Glomerular endothelial cell (primary cell): ENCODE measurements at regions not wholly inside any gene's neighbourhood (a gene's known extent, or its start where the extent isn't known, plus 50 kb on each side); places are given as distances from the start of the nearest gene placed in this dataset.
"Not testable (repeated sequence)": the region's sequence is repeated elsewhere in the genome, so short reads cannot be mapped to it uniquely, and the experiment has no call there.

Experiments used
- DNase-seq: peaks from one replicate; pipeline ENCODE4 v3.0.0-alpha.2; 2011; ENCODE audit warnings: low read depth, low spot score; ENCODE audit errors: extremely low read depth

DNA sequence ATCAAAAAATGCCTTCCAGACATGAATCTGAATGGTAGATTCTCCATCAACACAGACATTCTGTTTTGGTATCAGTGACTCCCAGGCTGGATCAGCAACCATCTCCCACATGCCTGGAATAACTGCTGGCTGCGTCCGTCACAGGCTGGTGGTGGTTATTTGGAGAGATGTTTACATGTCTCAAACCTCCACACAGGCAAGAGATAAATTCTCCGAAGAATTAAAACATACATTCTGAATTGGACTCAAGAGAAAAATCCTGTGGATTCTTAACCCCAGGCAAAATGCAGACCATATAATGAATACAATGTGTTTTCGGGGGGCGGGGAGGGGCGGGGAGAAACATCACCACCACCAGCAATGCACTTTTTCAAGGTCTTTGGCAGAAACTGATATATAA lies 108.2 kb downstream of the THBS2 start:
- no peak for DNase-seq

DNA sequence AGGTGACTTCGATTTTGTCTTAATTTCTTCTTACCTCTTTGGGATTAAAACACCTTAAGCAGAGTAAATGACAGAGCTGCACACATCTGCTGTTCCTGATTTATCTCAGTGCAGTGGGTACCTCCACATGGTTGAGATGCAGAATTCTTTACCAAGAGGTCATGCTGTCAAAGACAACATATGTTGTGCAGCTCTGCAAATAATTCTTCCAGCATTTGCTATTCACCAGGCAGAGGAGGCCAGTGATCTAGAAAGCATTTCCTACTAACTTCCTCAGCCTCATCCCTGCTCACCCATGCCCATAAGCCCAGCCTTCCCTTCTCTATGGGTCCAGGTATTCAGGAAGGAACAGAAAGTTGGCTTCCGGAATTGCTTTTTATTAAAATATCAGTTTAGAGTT lies 109.3 kb downstream of the THBS2 start:
- no peak for DNase-seq

DNA sequence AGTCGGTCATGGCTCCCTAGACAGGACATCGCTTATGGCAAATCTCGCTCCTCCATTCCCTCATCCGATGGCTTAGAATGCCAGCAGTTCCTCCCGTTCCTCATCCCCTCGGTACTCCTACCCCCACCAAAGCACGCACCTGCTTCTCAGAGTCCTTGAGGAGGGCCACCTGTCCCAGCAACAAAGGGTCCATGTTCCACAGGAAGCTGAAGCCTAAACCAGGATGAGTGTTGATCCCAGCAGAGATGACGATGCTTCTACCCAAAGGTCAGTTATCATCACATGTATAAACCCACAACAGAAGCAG lies 111.2 kb downstream of the THBS2 start:
- no peak for DNase-seq

DNA sequence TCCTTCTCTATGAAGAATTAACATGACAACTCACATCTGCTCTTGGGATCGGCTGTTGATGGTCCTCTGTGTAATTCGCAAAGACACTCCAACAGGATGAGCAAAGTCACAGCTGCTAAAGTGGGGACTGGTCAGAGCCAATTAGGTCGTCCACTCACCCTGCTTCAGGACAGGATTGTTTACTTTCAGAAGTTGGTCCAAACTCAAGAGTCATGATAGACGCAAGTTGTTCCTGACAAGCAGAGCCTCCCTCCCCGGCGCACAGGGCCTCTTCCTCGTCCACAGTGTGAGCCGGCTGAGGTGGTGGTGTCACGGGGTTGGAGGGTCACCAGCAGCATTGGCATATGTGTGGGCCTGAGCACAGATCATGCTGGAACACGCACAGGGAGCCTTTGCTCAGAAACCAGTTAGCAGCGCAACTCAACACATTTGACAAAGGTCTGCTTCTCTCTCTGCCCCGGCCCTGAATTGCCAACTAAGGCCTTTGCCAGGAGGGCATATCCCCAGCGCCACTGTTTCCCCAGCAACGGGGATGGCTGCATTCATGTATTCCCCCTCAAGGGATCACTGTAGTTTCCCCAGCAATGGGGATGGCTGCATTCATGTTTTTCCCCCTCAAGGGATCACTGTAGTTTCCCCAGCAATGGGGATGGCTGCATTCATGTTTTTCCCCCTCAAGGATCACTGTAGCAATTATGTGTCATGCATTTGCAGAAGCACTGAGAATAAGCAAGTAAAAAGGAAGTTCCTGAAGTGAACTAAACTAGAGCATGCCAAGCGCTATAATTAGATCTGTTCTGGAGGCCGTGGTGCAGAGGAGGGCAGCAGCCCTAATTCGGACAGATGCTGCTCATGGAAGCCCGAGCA lies 111.7 kb downstream of the THBS2 start:
- no peak for DNase-seq

DNA sequence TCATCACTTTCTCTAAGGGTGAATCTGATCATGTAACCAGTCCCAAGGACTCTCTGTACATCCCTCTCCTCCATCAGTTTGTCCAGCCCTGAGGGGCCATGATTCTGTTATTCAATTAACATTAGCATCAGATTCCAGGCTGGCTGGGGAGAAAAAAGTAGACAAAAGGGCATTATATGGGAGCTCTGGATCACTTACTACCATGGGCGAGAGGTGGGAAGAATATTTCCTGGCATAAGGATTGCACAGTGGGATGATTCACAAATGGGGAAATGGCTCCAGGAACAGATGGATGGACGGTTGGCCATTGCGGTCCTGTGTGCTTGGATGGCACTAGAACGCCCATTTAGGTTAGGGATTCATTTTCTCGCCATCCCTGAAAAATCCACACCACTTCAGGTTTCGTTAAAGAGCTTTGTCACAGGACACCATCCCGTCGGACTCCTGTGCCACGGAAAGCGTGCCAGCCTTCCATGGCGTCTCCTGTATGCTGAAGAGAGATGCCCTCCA lies 112.6 kb downstream of the THBS2 start:
- no peak for DNase-seq

DNA sequence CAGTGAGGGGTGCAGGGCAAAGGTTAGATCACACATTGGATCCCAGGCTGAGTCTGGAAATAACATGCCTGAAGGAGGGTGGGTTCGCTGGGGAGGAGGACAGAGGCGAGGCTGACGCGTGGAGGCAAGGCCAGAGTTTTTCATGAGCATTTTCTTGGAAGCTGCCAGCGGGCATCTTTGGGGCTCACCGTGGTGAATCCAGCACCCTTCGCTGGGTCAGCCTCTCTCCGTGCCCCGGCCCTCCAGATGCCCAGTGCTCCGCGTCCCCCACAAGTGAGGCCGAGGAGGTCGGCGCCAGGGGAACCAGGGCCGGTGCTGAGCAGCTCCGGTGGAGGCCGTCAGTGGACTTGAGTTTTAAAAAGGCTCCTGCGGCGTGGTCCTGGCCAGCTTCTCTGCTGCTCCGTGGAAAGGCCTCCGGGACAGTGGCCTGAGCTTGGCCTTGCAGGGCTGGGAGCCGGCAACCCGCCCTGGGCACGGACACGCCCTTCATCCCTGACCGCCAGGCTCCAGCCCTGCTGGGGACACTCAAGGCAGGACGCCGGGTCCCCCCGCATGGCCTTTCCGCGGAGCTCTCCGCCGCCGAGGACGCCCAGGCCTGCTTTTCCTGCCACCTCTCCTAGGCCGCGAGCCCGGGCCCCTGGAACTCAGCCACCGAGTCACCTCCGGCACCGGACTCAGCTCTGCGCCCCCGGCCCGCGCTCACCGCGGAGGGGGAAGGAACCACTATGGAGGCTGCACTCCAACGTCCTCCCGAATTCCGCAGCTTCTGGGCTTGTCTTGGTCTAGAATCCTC lies 114.3 kb downstream of the THBS2 start:
- no peak for DNase-seq

DNA sequence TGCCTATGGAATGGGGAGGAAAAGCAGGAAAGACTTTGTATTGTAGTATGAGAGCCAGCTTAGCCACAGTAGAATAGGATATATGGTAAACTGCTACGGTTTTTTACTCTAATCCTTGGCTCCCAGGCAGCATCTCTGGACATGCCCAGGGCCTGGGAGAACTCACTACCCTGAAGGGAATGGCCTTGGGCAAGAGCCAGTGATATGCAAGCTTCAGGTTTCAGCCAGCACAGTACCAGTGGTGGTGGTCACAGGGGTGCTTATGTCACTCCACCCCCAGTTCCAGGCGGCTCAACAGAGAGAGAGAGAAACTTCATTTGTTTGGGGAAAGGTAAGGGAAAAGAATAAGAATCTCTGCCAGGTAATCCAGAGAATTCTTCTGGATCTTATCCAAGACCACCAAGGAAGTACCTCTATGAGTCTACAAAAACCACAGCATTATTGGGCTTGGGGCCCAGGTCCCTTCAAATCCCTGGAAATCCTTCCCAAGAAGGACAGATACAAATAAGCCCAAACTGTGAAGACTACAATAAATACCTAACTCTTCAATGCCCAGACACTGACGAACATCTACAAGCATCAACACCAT lies 121.2 kb downstream of the THBS2 start:
- no peak for DNase-seq

DNA sequence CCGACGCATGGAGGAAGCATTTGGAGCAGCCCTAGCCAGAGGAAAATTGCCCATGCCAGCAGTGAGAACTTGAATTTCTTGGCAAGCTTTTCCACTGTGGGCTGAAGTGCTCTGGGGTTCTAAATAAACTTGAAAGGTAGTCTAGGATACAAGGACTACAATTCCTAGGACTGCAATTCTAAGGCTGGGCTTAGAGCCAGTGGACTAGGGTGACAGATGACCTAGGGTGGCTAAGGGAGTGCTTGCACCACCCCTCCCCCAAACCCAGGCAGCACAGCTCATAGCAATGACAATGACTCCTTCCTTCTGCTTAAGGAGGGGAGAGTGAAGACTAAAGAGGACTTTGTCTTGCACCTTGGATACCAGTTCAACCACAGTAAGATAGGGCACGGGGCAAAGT lies 122.3 kb downstream of the THBS2 start:
- DNase-seq = no peak

DNA sequence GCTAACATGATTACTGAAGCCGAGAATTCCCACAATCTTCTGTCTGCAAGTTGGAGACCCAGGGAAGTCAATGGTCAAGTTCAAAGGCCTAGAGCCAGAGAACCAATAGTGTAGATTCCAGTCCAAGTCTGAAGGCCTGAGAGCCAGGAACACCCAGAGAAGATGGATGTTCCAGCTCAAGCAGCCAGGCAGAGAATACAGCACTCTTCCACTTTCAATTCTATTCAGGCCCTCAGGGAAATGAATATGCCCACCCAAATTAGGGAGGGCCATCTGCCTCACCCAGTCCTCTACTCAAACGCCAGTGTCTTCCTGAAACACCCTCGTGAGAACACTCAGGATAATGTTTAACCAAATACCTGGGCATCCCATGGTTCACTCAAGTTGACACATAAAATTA lies 123.5 kb downstream of the THBS2 start:
- no peak for DNase-seq

DNA sequence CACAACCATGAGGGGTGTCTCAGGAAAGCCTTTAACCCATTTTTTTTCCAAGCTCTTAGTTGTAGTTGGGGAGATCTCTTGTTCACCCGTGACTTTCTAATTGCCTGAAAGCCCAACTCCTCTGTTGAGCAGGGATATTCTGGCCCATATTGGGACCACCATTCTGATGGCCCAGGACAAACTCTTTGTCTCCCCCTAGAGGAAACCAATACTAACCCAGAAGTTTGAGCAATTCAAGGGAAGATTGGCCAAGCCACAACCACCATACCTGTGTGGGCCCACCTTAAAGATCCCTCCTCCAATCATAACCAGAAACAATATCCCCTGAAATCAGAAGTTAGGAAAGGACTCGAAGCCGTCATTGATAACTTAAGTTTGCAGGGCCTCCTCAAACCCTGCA lies 132.6 kb downstream of the THBS2 start:
- no peak for DNase-seq

DNA sequence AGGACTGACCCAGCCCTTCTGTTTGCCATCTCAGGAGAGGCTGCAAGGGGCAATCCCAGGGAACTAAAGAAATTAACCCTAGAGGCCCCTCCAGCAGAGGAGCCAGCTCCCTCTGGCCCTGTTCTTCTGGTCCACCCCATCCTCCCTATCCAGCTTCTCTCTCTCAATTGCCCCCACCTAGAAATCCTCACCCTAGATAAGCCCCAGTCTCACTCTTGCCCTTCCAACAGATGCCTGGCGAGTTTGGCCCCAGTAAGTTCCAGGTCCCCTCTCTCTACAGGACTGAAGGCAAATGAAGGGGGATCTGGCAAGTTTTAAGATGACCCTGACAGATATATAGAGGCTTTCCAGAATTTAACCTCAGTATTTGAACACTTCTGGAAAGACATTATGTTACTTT lies 134.0 kb downstream of the THBS2 start:
- no peak for DNase-seq

DNA sequence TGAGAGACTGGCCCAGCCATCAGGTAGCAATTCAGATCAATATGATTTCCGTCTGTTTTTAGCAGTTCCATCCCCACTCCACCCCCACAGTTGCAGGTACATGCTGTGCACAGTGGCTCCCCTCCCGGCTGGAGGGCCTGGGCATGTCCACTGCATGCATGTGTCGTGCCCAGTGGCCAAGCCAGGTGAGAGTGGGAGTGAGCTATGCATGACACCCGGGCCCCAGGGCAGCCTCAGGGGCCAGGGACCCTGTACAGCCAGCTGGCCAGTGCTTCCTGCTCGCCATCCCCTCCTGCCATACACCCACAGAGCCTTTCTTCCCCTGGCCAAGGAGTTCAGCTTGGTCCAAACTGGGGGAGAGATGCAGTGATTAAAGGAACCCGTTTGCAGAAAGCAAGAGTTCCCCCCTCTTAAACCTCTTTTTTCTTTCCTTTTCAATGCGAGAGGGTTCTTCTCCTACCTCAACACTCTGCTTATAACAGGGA lies 135.3 kb downstream of the THBS2 start:
- DNase-seq = no peak

DNA sequence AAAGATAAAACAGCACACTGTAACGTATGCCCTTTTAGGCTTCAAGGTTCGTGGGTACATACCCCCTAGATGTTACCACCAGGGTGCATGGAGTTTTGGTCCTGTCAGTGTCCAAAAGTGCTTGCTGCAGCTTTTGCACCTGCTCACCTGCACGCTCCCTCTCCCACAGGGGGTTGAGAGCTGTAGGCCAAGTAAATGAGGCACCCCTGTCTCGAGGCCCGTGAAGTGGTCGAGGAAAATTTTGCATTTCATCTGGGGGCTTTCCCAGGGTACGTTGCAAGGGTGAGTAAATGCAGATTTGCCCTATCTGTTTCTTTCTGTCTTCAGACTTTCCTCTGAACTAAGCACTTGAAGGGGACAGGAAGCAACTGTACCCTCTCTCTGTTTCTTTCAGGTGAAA lies 136.0 kb downstream of the THBS2 start:
- no peak for DNase-seq

DNA sequence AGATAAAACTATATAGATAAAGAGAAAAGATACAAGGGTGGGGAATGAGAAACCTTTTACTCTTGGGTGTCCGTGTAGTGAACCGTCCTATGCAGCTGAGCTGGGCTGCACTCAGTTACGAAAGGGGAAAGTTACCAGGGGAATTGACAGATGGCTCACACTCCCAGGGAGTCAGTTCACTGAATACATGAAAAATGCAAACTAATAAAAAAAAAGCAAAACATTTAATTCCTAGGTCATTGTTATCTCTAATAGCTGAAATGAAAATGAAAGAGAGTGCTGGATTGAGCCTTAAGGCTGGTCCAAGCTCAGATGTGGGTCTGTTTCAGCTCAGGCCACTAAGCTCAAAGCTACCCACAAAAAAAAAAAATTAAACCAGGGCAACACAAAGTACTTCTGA lies 138.0 kb downstream of the THBS2 start:
- DNase-seq = no peak

DNA sequence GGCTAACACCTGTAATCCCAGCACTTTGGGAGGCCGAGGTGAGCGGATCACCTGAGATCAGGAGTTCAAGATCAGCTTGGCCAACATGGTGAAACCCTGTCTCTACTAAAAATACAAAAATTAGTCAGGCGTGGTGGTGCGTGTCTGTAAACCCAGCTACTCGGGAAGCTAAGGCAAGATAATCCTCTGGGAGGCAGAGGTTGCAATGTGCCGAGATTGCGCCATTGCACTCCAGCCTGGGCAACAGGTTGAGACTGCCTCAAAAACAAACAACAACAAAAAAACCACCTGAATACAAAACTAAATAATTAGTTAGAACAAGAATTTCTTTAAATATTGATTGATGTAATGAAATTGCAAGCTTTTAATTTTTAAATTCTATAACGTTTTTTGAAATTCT lies 139.0 kb downstream of the THBS2 start:
- not testable (repeated sequence) for DNase-seq

DNA sequence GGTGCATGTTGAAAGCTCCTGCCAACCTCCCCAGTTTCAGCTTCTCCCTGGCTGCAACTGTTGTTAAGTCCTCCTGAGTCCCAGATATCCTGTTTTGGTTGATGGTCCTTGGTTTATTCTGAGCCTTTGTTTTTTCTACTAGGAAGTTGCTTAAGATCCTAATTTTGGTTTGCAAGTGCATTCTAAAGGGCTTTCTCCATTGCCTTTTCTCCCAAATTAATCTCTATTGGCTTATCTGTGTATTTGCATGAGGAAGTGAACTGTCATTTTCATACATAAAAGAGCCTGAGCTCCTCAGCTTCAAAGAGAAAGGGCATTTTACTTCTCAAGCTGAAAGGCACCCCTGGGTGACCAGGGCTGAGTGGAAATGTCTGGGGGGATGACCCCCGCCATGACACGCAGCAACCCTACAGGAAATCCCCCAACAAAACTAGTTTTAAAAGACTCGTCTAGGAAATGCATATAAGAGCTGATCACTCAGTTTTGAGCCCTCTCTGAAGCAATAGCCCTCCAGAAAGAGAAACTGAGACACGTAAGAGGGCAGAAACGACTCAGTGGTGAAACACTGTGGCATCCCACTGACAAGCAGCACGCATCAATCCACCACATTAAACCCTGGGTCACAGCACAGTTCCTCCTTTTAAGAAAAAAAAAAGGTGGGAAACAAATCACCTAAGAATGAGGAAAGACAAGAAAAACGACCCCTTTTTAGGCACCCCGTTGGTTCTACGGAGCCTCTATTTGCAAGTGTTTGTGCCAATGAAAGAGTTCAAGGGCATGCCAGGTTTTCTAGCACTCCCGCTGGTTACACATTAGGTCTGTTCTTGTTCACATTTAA lies 140.9 kb downstream of the THBS2 start:
- DNase-seq = no peak

DNA sequence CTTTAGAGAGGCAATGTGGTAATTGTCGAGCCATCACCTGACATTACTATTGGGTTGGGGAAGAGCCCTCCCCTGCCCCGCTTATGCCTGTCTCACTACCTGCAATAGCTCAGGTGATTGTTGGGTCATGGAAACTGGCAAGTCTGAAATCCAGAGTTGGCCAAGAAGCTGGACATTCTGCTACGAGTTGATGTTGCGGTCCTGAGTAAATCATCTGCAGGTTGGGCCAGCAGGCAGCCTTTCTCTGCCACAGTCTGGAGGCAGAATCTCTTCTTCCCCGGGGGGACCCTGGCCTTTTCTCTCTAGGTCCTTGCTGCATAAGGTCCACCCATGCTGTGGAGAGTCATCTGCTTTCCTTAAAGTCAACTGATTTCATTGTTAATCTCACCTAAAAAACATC lies 142.4 kb downstream of the THBS2 start:
- DNase-seq = no peak

DNA sequence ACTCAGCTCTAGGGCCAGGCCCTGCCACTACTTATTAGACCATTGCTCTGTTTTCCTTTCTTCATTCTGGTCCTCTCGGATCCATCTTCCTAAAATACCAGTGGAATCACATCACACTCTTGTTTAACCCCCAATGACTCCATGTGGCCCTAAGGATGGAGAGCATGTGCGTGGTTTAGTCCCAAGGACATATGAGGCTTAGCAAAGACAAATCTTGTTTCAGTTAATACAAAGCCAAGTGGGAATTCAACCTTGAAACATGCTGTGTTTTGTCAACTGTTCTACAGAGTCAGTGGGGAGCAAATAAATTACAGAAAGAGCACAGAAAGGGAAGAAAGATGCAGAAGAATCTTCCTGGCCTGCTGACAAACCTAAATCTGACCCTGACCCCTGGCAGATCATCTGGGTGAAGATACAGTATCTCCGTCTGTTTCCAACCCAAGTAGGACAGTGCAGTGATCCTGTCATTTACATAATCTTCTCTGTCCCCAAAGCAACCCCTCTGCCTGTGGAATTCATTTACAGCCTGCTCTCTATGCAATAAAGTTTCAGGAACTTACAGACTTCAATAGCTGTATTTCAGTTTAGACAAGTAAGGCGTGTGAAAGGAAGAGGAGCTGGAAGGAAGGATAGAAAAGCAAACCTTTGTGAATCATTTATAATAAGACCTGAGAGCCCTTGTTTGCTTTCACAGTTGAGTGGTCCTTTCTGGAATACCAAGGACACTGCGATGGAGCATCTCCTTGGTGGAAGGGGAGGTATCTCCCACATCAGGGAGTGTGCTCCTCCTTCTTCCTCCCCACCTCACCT lies 144.0 kb downstream of the THBS2 start:
- no peak for DNase-seq

DNA sequence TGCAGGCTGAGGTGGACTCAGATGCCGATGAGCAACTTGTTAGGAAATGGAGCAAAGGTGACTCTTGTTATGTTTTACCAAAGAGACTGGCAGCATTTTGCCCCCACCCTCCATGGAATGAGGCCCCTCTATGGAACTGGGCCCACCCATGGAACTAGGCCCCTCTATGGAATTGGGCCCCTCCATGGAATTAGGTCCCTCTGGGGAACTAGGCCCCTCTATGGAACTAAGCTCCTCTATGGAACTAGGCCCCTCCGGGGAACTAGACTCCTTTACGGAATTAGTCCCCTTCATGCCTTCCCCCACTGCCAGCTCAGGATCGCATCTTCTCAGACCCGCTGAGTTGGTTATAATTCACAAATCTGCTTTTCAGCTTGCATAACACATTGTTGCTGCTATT lies 144.9 kb downstream of the THBS2 start:
- DNase-seq = no peak

DNA sequence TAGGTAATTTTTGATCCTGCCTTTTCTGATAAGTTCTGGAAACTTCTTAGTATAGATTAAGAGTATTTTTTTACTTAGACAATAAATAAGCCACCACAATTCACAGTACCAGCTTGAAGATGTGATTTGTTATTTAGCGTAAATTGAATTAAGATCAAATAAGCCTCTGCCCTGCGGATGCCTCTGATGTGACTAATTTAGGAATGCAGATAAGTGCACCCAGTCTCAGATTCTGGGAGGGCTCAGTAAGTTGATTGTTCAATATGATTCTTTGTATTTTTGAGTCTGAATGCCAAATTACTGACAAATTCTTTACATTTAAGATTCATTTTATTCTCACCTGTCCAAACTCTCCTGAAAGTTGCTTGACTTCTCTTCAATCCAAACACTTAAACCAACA lies 147.5 kb downstream of the THBS2 start:
- DNase-seq = no peak
